DND-41 (cell line): ENCODE measurements at regions not wholly inside any gene's neighbourhood (a gene's known extent, or its start where the extent isn't known, plus 50 kb on each side); places are given as distances from the start of the nearest gene placed in this dataset.

ENCODE experiments used
- ATAC-seq: fragments of 200-7000 bp; cut with Tn5 transposase; 3 replicates; pipeline ENCODE4 v1.9.1; 2021; ENCODE audit warnings: low read depth; ENCODE audit not compliant: insufficient read depth
- DNase-seq: peaks from one replicate; pipeline ENCODE4 v3.0.0-alpha.2; 2020
- H2AFZ ChIP-seq: 2 replicates; pipeline ENCODE4 v1.6.0; 2012; ENCODE audit warnings: low read depth, low read length
- H3K27ac ChIP-seq: 2 replicates; pipeline ENCODE4 v1.5.1; 2012; ENCODE audit warnings: low read length, inconsistent platforms
- H3K27me3 ChIP-seq: fragments of 200-600 bp; sonication (generic); 2 replicates; pipeline ENCODE4 v1.6.0; 2012; ENCODE audit warnings: low read length, mild to moderate bottlenecking, inconsistent platforms; ENCODE audit not compliant: insufficient read depth, poor library complexity
- H3K36me3 ChIP-seq: 2 replicates; pipeline ENCODE4 v1.5.1; 2012; ENCODE audit warnings: low read length, inconsistent platforms; ENCODE audit not compliant: insufficient read depth
- H3K4me1 ChIP-seq: 2 replicates; pipeline ENCODE4 v1.5.1; 2012; ENCODE audit warnings: mild to moderate bottlenecking, low read length; ENCODE audit not compliant: insufficient read depth
- H3K4me2 ChIP-seq: 2 replicates; pipeline ENCODE4 v1.6.0; 2012; ENCODE audit warnings: mild to moderate bottlenecking, moderate library complexity, low read length, inconsistent platforms; ENCODE audit not compliant: insufficient read depth
- H3K4me3 ChIP-seq, 2 experiments: fragments of 200-600 bp in 1 of 2; shearing (Covaris generic) in 1 of 2; 2 replicates each; pipeline ENCODE4 v1.5.1; 2012 to 2016; ENCODE audit warnings: inconsistent platforms in 2 of 2, low read length in 2 of 2, mild to moderate bottlenecking in 2 of 2, low read depth in 1 of 2, moderate library complexity in 1 of 2
- H3K79me2 ChIP-seq: 2 replicates; pipeline ENCODE4 v1.6.0; 2012; ENCODE audit warnings: low read length, inconsistent platforms; ENCODE audit not compliant: insufficient read depth
- H3K9ac ChIP-seq: 2 replicates; pipeline ENCODE4 v1.6.0; 2012; ENCODE audit warnings: low read depth, mild to moderate bottlenecking, inconsistent platforms, low read length, moderate library complexity
- H3K9me3 ChIP-seq: 2 replicates; pipeline ENCODE4 v1.5.1; 2012; ENCODE audit warnings: low read length, moderate library complexity, mild to moderate bottlenecking, inconsistent platforms; ENCODE audit not compliant: insufficient read depth, severe bottlenecking
- H4K20me1 ChIP-seq: 2 replicates; pipeline ENCODE4 v1.6.0; 2012; ENCODE audit warnings: low read length; ENCODE audit not compliant: insufficient read depth
- CTCF ChIP-seq: IDR thresholded peaks from 2 replicates; pipeline ENCODE4 v1.5.1; 2012; ENCODE audit warnings: borderline replicate concordance, low read length, moderate library complexity, mild to moderate bottlenecking; ENCODE audit not compliant: poor library complexity, severe bottlenecking; ENCODE audit errors: extremely low read depth
- EZH2 ChIP-seq: IDR thresholded peaks from 3 replicates; pipeline ENCODE4 v1.6.1; 2012; ENCODE audit warnings: borderline replicate concordance, low read depth, mild to moderate bottlenecking, moderate library complexity, low read length, inconsistent platforms; ENCODE audit not compliant: severe bottlenecking

GRCh38 chr12:19909418-19909817 is 458.9 kb upstream of the PDE3A start:
- Histone ChIP-seq H3K27ac (no peak overlapping the region), H3K9me3 (no peaks in the 10 kb centered on the region), H3K9ac (no peak overlapping the region), H3K36me3 (no peaks in the 10 kb centered on the region), H2AFZ (no peak overlapping the region), H3K79me2 (no peaks in the 10 kb centered on the region), H3K4me2 (no peak overlapping the region), H3K4me1 (no peaks in the 10 kb centered on the region), H3K27me3 (no peaks in the 10 kb centered on the region), H4K20me1 (no peaks in the 10 kb centered on the region), H3K4me3 (no peak overlapping the region)
- DNase-seq (no peak), ATAC-seq (no peak)
- TF ChIP-seq CTCF (no peak), EZH2 (no peak)

GRCh38 chr12:19910681-19911080 is 457.7 kb upstream of the PDE3A start:
- H4K20me1 ChIP-seq, result no peaks in the 10 kb centered on the region
- H3K36me3 ChIP-seq, result no peaks in the 10 kb centered on the region
- ATAC-seq (no peak), DNase-seq (no peak)
- H3K79me2 ChIP-seq, result no peaks in the 10 kb centered on the region
- no peak overlapping the region for H3K27ac ChIP-seq
- no peak overlapping the region for H3K9ac ChIP-seq
- no peaks in the 10 kb centered on the region for H3K4me1 ChIP-seq
- no peak overlapping the region for H3K4me3 ChIP-seq
- H3K27me3 ChIP-seq, result no peaks in the 10 kb centered on the region
- no peak overlapping the region for H3K4me2 ChIP-seq
- no peaks in the 10 kb centered on the region for H3K9me3 ChIP-seq
- no peak overlapping the region for H2AFZ ChIP-seq
- TF ChIP-seq EZH2 (no peak), CTCF (no peak)

- no peak for ATAC-seq
- no peaks in the 10 kb centered on the region for H3K9me3 ChIP-seq
- no peaks in the 10 kb centered on the region for H3K79me2 ChIP-seq
- H2AFZ ChIP-seq, result no peak overlapping the region
- no peak overlapping the region for H3K9ac ChIP-seq
- no peaks in the 10 kb centered on the region for H3K27me3 ChIP-seq
- H3K27ac ChIP-seq, result no peak overlapping the region
- no peak overlapping the region for H3K4me3 ChIP-seq
- no peak for DNase-seq
- no peaks in the 10 kb centered on the region for H3K4me1 ChIP-seq
- no peaks in the 10 kb centered on the region for H3K36me3 ChIP-seq
- H3K4me2 ChIP-seq, result no peak overlapping the region
- no peak for TF ChIP-seq CTCF
- no peak for TF ChIP-seq EZH2
- H4K20me1 ChIP-seq, result no peaks in the 10 kb centered on the region
These were observed 455.3 kb upstream of the PDE3A start for GRCh38 chr12:19912991-19913390.
